Neutrophil (primary cell): ENCODE measurements at regions not wholly inside any gene's neighbourhood (a gene's known extent, or its start where the extent isn't known, plus 50 kb on each side); places are given as distances from the start of the nearest gene placed in this dataset.

ENCODE experiments used
- H3K27ac ChIP-seq: fragments of 200-600 bp; sonication (generic); 2 replicates; pipeline ENCODE4 v1.5.1; 2016; ENCODE audit warnings: mild to moderate bottlenecking, moderate library complexity
- H3K27me3 ChIP-seq: fragments of 200-600 bp; sonication (generic); 2 replicates; pipeline ENCODE4 v1.6.0; 2016; ENCODE audit warnings: mild to moderate bottlenecking
- H3K36me3 ChIP-seq: fragments of 200-600 bp; sonication (generic); 2 replicates; pipeline ENCODE4 v1.5.1; 2017
- H3K4me1 ChIP-seq, 2 experiments: fragments of 200-600 bp in 1 of 2; sonication (generic) in 1 of 2; 1 replicate in 1 of 2; 2 replicates in 1 of 2; pipeline versions ENCODE4 v1.5.1 to v1.6.1; 2013 to 2016; ENCODE audit warnings: low read depth in 1 of 2, low read length in 1 of 2, mild to moderate bottlenecking in 1 of 2, moderate library complexity in 1 of 2; ENCODE audit not compliant: control insufficient read depth in 1 of 2, insufficient read depth in 1 of 2
- H3K4me3 ChIP-seq, 2 experiments: fragments of 200-600 bp in 1 of 2; sonication (generic) in 1 of 2; 1 replicate in 1 of 2; 2 replicates in 1 of 2; pipeline ENCODE4 v1.5.1; 2013 to 2016; ENCODE audit warnings: low read depth in 1 of 2, low read length in 1 of 2, mild to moderate bottlenecking in 1 of 2, moderate library complexity in 1 of 2
- H3K9me3 ChIP-seq: fragments of 200-600 bp; sonication (generic); 2 replicates; pipeline ENCODE4 v1.5.1; 2016
- CTCF ChIP-seq: fragments of 200-600 bp; sonication (generic); IDR thresholded peaks from 2 replicates; pipeline ENCODE4 v1.5.1; 2016; ENCODE audit warnings: antibody characterized with exemption

GRCh38 chr13:109951491-109951890, 165.1 kb upstream of the IRS2 start:
- Histone ChIP-seq H3K9me3 (no peaks in the 10 kb centered on the region), H3K4me3 (no peak overlapping the region), H3K36me3 (no peaks in the 10 kb centered on the region), H3K27me3 (no peaks in the 10 kb centered on the region), H3K4me1 (no peaks in the 10 kb centered on the region), H3K27ac (no peak overlapping the region)
- TF ChIP-seq CTCF = no peak

DNA sequence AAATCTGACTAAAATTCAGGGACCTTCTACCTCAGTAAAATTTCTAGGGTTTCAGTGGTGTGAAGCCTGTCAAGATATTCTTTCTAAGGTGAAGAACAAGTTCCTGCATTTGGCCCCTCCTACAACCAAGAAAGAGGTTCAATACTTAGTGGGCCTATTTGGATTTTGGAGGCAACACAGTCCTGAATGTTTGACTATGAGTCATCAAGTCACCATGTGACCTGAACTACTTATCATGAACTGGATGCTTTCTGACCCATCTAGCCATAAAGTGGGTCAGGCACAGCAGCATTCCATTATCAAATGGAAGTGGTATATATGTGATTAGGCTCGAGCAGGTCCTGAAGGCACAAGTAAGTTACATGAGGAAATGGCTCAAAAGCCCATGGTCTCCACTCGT, 163.0 kb upstream of the IRS2 start:
- Histone ChIP-seq H3K4me3 (no peak overlapping the region), H3K27me3 (no peaks in the 10 kb centered on the region), H3K9me3 (no peaks in the 10 kb centered on the region), H3K4me1 (no peaks in the 10 kb centered on the region), H3K27ac (no peak overlapping the region), H3K36me3 (no peaks in the 10 kb centered on the region)
- TF ChIP-seq CTCF = no peak

- H3K4me3 ChIP-seq = no peak overlapping the region
- TF ChIP-seq CTCF = no peak
- no peaks in the 10 kb centered on the region for H3K36me3 ChIP-seq
- H3K4me1 ChIP-seq = no peaks in the 10 kb centered on the region
- no peaks in the 10 kb centered on the region for H3K27me3 ChIP-seq
- no peaks in the 10 kb centered on the region for H3K9me3 ChIP-seq
- no peak overlapping the region for H3K27ac ChIP-seq
Observed at GRCh38 chr13:109947006-109947405, 160.6 kb upstream of the IRS2 start.

DNA sequence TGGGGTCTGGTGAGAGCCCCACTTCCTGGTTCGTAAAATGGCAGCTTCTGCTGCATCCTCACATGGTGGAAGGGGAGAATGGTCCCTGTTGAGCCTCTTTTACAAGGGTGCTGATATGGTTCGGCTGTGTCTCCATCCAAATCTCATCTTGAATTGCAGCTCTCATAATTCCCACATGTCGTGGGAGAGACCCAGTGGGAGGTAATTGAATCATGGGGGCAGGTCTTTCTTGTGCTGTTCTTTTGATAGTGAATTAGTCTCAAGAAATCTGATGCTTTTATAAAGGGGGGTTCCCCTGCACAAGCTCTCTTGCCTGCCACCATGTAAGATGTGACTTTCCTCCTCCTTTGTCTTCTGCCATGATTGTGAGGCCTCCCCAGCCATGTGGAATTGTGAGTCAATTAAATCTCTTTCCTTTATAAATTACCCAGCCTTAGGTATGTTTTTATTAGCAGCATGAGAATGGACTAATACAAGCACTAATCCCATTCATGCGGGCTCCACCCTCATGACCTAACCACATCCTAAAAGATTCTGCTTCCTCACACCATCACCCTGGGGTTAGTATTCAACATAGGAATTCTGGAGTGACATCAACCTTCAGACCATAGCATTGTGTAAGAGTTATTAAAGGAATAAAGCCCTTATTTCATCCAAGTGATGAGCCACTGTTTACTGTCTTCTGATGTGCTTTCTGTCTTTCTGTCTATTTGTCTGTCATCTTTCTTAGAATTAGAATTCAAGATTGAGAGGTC, 159.0 kb upstream of the IRS2 start:
- no peak overlapping the region for H3K27ac ChIP-seq
- H3K4me3 ChIP-seq = no peak overlapping the region
- H3K4me1 ChIP-seq = no peaks in the 10 kb centered on the region
- TF ChIP-seq CTCF = no peak
- no peaks in the 10 kb centered on the region for H3K9me3 ChIP-seq
- H3K27me3 ChIP-seq = no peaks in the 10 kb centered on the region
- H3K36me3 ChIP-seq = no peaks in the 10 kb centered on the region

DNA sequence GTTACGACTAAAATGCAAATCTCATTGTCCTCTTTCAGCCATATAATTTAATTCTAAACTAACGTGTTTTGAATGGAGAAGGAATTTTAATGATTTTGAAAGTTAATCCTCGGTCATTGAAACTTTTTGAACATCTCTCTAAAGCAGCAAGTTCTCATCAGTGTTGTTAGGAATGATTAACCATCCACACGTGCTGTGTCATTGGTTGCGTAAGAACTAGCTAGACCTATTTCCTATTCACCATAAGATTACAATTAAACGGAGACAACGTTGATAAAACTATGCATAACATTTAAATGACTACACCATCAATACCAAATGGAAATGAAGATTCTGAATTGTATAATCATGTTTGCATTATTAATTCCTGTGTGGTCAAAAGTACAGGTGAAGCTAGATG, 155.6 kb upstream of the IRS2 start:
- no peak for TF ChIP-seq CTCF
- no peak overlapping the region for H3K27ac ChIP-seq
- no peaks in the 10 kb centered on the region for H3K9me3 ChIP-seq
- no peaks in the 10 kb centered on the region for H3K27me3 ChIP-seq
- no peaks in the 10 kb centered on the region for H3K4me1 ChIP-seq
- H3K36me3 ChIP-seq = no peaks in the 10 kb centered on the region
- no peak overlapping the region for H3K4me3 ChIP-seq
